GM19351 (cell line): ENCODE measurements at regions not wholly inside any gene's neighbourhood (a gene's known extent, or its start where the extent isn't known, plus 50 kb on each side); places are given as distances from the start of the nearest gene placed in this dataset.
"Not testable (repeated sequence)": the region's sequence is repeated elsewhere in the genome, so short reads cannot be mapped to it uniquely, and the experiment has no call there.

Source experiments
- ATAC-seq: cut with Tn5 transposase; IDR thresholded peaks from one replicate; pipeline ENCODE4 v1.9.1; 2021; ENCODE audit warnings: mild to moderate bottlenecking, moderate library complexity; ENCODE audit not compliant: unreplicated experiment

DNA sequence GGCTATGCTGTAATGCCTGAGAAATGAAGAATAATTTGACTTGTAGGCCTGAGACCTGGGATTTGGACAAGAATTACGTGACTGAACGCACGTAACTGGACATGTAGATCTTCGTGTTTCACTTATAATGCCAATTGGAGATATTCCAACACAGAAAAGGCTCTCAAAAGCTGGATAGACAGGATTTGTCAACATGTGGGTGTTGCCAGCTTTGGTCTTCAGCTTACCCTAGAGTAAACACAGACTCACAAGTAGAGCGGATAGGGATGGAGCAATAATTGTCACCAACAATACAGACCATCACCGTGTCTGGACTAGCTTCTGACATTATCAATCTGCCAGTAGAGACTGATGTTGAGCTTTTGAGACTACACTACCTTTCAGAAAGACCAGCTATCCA lies 1511.0 kb upstream of the ADGRL3 start:
- ATAC-seq = no peak

DNA sequence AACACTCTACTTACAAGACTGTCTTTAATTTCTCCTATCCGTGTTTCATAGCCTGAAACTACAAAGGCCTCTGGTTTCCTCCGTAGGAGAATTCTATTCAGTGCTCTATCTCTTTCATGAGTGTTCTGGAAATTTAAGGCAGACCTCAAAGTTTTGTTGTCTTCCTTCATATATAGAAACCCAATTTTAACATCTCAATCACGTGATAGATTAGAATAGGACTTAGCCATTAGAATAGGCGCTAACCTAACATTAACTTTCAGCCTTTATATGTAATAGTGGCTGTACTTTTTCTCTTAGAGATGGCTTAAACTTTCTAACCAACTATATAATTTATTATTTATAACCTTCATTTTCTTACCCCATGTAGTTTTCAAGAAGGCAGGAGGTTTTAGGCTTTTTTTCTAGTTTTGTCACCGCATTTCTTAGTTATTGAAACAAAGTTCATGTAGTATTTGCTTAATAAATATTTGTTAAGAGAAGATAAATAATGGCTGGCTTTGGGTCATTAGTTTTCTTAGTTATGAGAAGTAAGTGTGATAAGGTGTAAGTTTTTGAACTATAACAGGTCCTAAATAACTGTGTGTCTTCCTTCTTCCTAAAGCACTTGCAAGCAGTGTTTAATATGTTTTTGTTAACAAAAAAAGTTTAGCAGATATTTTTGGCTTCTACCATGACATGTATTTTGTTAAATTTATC lies 1504.6 kb upstream of the ADGRL3 start:
- no peak for ATAC-seq

DNA sequence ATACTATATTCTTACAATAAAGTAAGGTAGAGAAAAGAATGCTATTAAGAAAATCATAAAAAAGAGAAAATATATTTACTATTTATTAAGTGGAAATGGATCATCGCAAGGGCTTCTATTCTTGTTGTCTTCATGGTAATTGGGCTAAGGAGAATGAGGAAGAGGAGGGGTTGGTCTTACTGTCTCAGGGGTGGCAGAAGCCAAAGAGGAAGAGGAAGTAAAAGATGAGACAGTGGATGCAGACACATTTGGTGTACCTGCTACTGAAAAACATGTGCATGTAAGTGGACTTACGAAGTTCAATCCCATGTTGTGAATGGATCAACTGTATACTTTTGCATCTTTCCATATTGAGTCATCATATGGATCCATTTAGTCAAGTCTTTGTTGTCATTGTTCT lies 1502.1 kb upstream of the ADGRL3 start:
- ATAC-seq = no peak

DNA sequence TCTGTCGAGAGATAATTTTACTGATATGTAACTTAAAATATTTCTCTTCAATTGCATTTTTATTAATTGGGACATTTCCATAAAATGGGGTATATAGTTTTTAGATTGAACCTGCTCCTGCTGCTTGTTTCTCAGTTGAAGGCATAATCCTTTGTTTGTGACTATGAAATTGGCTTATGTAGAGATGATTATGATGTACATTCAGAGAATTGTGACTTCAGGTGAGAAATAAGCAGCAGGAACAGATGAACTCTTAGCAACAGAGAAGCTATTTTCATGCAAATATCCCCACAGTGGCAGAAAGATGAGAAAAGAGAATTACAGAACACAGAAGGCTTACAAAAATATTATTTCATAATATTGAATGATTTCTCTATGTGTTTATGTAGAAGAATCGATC lies 1499.5 kb upstream of the ADGRL3 start:
- no peak for ATAC-seq

DNA sequence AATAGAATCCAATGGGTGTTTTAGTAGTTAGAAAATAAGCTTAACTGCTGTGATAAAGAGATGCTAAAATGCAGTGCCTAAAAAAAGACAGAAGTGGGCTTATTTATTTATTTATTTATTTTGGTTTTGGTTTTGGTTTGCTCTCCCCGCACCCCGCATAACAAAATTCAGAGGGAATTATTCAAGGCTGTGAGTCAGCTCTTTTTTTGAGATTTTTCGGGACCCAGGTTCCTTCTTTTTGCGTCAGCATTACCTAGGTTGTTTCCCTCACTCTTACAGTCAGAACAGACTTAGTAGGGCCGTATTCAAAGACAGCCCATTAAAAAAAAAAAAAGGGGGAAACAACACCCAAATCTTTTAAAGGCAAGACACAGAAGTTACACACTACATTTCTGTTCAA lies 1495.5 kb upstream of the ADGRL3 start:
- no peak for ATAC-seq

DNA sequence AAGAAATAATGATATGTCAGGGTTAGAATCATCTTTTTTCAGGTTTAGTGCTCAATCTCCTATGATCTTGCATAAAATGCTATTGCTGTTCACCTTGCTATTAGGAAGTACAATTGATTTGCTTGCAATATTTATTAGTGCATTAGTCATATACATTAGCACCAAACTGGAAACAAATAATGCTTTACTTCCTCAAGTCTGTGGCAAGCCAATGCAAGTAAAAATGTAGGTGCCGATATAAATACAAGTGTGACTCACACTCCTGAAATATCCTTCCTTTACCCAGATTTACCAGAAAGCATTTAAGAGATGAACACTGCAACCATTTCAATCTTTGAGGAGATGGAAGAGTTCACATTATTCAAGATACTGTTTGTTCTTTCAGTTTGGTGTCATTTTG lies 1487.7 kb upstream of the ADGRL3 start:
- ATAC-seq = no peak

DNA sequence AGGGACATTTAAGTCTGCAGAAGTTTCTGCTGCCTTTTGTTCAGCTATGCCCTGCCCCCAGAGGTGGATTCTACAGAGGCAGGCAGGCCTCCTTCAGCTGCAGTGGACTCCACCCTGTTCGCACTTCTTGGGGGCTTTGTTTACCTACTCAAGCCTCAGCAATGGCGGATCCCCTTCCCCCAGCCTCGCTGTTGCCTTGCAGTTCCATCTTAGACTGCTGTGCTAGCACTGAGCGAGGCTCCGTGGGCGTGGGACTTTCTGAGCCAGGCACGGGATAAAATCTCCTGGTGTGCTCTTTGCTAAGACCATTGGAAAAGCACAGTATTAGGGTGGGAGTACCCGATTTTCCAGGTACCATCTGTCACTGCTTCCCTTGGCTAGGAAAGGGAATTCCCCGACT lies 1475.8 kb upstream of the ADGRL3 start:
- ATAC-seq = not testable (repeated sequence)

DNA sequence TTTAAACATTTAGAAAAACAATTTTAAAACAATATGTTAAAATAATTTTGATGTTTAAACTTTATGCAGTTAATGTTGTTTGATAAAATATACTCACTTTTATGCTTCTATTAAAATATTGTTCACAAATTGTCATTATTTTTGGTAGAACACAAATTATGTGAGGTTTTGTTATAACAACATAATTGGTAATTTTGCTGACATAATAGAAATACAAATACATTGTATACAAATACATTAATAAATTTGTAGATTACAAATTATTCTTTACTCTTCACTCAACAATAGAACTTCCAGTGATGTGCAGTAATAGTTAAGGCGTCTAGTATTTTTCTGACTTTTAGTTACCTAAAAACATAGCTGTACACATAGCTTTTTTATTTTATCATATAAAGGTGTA lies 1472.4 kb upstream of the ADGRL3 start:
- ATAC-seq = no peak

DNA sequence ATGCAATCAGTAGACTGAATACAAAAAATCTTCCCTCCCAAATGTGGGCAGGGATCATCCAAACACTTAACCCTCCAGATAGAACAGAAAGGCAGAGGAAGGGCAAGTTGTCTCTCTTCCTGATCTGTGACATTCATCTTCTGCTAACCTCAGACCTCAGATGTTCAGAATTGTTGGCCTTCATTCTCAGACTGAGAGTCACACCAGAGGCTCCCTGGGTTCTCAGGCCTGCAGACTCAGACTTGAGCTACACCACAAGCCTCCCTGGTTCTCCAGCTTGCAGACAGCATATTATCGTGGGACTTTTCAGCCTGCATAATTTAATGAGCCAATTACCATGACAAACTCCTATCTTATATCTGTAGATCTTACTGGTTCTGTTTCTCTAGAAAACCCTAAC lies 1471.6 kb upstream of the ADGRL3 start:
- no peak for ATAC-seq

DNA sequence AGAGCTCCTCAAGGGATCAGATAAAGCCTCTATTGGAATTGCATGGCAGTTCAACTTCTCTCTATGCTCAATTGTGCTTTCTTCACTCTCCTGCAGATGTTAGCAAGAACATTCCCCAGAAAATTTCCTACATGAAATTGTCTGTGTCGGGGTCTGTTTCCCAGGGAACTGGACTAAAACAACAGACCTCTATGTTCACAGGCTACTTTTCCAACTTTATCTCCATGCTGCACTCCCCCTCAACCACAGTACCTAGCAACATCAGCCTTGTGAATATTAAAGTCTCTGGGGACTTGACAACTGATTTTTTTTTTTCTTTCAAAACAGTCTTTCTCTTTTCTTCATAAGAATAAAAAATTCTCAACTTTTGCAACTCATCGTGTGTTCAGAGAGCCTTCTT lies 1470.8 kb upstream of the ADGRL3 start:
- no peak for ATAC-seq

DNA sequence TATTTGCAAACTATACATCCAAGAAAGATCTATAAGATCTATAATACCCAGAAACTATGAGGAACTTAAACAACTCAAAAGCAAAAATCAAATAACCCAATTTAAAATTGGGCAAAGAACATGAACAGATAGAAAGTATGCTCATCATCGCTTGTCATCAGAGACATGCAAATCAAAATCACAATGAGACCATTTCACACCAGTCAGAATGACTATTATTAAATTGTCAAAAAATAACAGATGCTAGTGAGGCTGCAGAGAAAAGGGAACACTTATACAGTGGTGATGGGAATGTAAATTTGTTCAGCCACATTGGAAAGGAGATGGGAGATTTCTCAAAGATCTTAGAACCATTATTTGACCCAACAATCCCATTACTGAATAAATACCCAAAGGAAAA lies 1451.7 kb upstream of the ADGRL3 start:
- no peak for ATAC-seq

DNA sequence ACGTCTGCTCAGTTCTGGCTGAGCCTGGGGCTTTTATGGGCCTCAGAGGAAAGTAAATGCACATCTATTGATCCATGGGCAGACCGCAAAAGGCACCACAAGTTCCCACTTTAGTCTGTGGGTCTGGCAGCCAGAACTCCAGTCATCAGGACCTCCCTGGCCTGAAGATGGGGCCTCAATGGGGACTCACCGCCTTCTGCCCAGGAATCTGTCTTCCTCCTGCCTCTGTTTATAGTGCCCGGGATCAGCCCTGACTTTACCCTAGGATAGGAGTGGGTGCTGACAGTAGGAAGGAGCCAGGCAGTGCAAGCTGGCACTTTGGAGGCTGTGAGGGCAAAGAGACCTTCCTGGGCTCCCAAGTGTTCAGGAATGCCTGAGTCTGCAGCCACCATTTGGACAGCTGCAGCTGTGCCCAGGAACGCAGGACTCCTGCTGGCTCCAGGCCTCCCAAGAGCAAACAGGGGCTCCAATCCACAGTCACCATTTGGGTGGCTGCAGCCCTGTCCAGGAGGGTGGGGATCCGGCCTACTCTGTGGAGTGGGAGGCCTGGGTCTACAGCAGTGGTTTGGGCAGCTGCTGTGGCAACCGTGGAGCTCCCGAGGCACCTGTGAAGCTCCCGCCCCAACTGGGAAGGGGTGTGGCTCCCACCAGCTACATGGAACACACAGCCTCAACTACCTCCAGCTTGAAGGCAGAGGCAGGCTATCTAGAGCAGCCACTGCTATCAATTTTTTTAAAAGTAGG lies 1440.9 kb upstream of the ADGRL3 start:
- ATAC-seq = no peak

DNA sequence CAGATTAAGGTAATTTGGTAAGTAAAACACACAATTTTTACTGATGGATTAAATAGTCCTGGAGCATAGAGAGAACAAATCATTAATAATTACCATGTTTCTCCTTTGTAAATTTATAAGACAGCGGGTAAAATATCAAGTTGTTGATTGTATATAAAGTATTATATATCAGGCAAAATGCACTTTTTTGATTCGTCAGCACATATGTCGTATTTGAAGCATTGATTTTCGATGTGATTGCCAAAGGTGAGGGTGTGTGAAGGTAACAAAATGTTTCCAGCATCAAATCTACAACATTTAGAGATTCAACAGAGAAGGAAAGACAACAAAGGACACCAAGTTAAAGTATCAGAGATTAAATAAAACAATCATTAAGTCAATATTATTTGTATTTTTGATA lies 1437.8 kb upstream of the ADGRL3 start:
- no peak for ATAC-seq

DNA sequence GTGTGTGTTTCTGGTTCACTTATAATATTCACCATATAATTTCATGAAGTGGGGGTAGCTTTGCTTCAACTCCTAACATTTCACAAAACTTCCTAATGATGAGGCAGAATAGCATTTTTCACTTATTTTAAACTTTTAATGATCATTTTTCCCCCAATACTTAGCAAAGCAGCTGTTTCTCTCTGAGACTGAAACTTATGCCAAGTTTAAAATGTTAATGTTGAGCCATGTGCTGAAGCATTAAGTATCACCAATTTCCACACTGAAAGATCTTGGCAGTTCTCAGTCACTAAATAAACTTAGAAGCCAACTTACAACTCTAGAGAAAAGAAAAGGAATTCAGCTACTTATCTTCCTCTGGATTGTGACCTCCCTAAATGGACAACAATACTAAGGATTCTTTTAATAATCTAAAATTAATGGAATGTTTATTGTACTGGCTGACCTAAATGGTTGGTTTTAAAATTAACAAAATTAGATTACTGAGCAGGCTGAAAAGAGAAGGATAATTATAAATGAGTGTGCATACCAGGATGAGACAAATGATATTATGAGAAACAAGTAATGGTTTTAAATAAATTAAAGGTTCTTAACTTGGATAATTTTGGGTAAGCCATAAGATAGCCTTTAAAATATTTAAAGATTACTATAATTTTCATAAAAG lies 1429.4 kb upstream of the ADGRL3 start:
- no peak for ATAC-seq

DNA sequence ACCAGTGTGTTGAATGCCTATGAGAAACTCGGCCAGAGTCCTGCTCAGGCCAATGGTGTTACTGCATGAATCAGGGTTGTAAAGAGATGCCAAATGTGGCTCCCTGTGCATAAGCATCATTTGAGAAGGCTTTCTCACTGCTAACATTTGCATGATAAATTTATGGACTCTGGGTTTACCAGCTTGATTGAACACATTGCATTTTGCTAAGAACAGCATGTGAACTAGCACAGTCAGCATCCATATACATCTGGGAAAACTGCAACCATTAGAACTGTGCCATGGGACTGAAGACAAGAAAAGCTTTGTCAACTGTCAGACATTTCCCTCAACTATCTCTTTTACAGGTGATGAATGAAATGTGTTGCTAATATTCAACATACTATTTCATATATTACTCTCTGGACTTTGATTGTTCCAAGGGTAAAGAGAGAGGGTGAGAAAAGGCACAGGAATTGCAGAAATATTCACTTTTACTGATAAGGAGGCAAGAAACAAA lies 1427.4 kb upstream of the ADGRL3 start:
- no peak for ATAC-seq

DNA sequence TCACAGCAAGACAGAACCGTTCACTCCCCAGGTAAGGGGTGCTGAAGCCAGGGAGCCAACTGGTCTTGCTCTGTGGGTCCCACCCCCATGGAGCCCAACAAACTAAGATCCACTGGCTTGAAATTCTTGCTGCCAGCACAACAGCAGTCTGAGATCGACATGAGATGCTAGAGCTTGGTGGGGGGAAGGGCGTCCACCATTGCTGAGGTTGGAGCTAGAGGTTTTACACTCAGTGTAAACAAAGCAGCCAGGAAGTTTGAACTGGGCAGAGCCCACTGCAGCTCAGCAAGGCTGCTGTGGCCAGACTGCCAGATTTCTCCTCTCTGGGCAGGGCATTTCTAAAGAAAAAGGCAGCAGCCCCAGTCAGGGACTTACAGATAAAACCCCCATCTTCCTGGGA lies 1419.9 kb upstream of the ADGRL3 start:
- ATAC-seq = not testable (repeated sequence)

DNA sequence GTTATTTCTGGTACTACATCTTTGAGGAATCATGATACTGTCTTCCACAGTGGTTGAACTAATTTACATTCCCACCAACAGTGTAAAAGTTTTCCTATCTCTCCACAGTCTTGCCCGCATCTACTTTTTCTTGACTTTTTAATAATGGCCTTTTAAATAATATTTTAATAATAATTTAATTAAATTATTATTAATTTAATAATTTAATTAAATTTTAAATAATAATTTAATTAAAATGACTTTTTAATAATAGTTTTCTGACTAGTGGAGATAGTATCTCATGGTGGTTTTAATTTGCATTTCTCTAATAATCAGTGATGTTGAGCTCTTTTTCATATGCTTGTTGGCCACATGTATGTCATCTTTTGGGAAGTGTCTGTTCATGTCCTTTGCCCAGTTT lies 1395.0 kb upstream of the ADGRL3 start:
- ATAC-seq = no peak

DNA sequence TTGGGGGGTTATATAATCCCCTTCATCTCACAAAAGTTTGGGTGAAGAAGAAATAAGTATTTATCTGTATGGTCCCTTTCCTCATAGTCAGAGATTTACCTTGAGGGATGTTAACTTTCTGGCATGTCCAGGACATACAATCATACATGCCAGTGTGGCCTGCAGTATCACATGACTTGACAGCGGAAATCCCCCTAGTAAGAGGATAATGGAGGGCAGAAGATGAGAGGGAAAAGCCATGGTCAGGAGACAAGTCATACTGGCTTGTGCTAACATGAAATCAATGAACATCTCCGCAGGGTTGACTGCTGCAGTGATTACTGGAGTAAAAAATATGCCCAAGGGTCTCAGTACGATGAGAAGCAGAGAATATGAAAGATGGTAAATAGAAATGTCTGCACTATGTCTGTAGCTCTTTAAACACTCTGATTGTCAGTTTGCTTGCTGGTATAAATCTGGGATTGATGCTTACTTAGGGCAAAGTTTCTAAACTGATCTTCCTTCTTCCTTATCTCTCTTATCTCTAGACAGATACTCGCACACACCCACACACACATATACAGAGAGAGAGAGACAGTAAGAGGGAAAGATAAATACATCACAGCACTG lies 1385.6 kb upstream of the ADGRL3 start:
- ATAC-seq = no peak

DNA sequence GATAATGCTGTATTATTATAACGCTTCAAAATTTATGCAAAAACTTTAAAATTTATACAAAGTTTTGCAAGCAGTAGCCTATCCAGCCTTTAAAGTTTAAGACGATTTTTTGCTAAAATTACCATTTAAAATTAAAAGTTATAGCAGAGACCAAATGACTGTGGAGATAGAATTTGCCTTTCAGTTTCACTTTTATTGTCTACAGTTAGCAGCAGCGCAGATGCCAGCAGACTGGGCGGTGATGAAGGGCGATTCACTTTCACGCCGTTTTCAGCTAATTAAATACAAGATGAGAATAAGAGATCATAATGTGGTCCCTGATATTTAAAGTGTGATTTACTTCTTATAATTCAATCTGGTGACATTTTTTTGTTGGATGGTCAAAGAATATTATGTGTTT lies 1381.5 kb upstream of the ADGRL3 start:
- ATAC-seq = peak; percentile 93

DNA sequence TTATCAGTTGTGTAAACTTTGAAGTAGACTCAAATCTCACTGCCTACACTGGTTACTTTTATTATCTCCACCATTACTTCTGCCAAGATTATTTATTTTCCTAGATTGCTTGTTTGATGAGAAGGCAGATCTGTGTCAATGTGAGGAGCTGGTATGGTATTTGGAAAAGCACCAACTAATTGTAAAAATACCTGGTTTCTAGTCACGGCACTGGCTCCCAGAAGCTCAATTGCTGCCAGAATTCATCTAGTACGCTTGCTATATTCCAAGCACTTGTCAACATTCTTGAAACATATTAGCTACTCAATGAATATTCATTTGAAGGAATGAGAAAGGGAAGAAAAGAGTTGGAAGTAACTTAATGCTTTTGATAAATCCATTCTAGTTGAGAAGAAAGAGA lies 1376.8 kb upstream of the ADGRL3 start:
- no peak for ATAC-seq

DNA sequence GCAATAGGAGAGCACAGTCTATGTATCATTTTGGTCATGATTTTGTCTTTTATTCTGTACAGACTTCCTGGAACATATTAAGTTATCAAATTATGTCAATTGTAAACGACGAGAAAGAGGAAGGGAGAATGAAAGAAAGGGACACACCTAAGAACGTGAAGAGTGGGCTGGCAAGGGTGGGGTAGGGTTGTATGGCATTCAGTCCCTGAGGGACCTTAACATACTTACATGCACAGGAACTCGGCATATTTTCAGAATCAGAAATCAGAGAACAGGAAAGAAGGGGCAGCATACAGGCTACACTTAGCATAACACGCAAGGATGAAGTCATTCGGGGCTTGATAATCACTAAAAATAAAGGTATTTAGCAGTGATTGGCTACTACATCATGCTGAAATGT lies 1375.0 kb upstream of the ADGRL3 start:
- ATAC-seq = no peak

DNA sequence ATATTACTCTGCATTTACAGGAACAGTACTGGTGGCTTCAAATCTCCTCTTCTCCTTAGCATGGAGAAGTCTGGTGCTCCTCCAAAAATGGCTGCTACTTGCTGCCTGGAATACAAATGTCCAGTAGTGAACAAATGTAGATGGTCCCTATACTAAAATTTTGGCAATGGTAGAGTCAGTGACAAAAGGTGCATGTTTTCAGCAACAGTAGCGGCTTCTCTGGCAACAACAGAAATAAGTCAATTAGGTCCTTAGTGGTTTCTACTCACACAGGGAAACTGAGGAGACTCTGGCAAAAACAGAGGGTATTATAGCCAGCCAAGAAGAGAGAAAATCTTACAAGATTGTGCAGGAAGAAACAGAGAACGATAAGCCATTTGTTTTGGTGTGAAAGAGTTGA lies 1368.4 kb upstream of the ADGRL3 start:
- no peak for ATAC-seq
